ENCODE measurements at regions not wholly inside any gene's neighbourhood (a gene's known extent, or its start where the extent isn't known, plus 50 kb on each side); places are given as distances from the start of the nearest gene placed in this dataset.

DNA sequence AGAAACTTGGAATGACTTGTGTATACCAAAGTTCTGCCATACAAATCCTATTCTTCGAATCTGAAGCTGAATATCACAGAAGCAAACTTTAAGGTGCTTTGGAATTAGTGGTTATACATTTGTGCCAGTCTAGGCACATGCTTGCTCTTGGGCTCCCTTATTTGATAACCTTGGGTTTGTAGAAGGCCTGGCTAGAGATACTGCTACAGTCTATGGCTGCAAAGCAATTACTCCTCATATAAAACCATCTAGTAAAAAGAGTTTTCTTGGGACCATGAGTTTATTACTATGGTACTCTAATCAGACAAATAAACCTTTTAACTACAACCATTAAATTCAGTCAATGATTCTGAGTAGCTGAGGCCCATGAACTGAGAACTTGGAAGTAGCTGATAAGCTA is 92.5 kb upstream of the SLC13A1 start:
- no peak overlapping the region for H3K27ac ChIP-seq
- POLR2A ChIA-PET (ENCODE audit: low non-redundant PET) = no interaction called here
- TF ChIP-seq, protein P1, sequence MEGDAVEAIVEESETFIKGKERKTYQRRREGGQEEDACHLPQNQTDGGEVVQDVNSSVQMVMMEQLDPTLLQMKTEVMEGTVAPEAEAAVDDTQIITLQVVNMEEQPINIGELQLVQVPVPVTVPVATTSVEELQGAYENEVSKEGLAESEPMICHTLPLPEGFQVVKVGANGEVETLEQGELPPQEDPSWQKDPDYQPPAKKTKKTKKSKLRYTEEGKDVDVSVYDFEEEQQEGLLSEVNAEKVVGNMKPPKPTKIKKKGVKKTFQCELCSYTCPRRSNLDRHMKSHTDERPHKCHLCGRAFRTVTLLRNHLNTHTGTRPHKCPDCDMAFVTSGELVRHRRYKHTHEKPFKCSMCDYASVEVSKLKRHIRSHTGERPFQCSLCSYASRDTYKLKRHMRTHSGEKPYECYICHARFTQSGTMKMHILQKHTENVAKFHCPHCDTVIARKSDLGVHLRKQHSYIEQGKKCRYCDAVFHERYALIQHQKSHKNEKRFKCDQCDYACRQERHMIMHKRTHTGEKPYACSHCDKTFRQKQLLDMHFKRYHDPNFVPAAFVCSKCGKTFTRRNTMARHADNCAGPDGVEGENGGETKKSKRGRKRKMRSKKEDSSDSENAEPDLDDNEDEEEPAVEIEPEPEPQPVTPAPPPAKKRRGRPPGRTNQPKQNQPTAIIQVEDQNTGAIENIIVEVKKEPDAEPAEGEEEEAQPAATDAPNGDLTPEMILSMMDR (conservative IDR thresholded peaks at IDR 0.05; ENCODE audit: low read depth) = no peak
- DNase-seq (ENCODE audit: low spot score) = no peak
- CTCF ChIA-PET = no interaction called here

DNA sequence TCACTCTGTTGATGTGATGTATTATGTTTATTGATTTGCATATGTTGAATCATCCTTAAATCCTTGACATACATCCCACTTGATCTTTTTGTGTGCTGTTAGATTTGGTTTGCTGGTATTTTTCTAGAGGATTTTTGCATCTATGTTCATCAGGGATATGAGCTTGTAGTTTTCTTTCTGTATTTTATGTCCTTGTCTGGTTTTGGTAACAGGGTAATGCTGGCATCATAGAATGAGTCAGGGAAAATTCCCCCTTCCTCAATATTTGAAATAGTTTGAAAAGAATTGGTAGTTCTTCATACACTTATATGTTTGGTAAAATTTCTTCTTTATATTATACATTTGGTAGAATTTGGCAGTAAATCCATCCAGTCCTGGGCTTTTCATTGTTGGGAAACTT is 89.4 kb upstream of the SLC13A1 start:
- no peak for DNase-seq (ENCODE audit: low spot score)
- ChIA-PET POLR2A (ENCODE audit: low non-redundant PET) (no interaction called here), CTCF (no interaction called here)
- TF ChIP-seq, protein P1 (conservative IDR thresholded peaks at IDR 0.05; ENCODE audit: low read depth) = no peak
- H3K27ac ChIP-seq = no peak overlapping the region

DNA sequence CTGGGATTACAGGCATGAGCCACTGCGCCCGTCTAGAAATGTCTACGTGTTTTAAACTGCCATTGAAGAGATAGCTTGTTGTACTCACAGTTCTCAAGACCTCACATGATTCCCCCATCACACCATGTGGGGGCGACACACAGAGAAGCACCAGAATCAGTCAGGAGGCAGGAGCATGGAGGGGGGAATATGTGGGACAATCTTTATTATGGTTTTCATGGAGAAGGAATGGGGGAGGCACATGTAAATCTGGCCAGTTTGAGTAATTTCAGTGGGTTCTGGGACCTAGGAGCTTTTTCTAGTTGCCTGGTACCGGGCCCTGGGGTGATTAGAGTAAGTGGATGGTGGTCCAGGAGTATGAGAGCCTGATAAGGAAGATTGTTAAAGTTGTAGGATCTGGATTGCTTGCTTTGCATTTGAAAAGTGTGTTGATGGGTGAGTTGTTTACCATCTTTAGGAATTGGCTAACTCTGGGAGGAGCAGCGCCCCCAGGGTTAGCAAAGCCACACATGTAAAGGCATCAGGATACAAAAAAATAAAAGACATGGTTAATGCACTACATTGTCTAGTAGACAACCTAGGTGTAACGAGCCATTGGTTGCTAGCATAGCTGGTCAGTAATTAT is 85.4 kb upstream of the SLC13A1 start:
- ChIA-PET CTCF (no interaction called here), POLR2A (ENCODE audit: low non-redundant PET) (no interaction called here)
- TF ChIP-seq, protein P1 (conservative IDR thresholded peaks at IDR 0.05; ENCODE audit: low read depth) = no peak
- H3K27ac ChIP-seq = no peak overlapping the region
- DNase-seq (ENCODE audit: low spot score) = no peak

DNA sequence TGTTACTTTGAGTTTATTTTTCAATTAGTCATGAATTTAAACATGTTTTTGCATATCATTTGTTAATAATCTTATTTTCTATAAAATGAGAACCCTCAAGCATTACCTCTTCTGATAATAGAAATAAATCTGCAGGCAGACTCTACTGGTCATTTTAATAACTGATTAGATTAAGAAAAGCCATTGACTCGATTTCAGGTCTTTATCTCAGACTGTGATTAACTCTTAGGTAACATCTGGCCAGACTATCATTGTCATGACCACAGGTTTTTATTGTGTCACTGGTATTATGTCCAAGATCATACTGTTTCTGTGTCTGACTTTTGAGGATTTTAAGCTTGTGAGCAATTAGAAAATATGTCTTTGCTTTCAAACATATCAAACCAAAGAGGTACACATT is 83.6 kb upstream of the SLC13A1 start:
- no peak for DNase-seq (ENCODE audit: low spot score)
- TF ChIP-seq, protein P1 (conservative IDR thresholded peaks at IDR 0.05; ENCODE audit: low read depth) = no peak
- ChIA-PET CTCF (interaction anchor here (0.7 kb wide), 1 partner anchor 184 kb away, joined by 3 read pairs; no protein-coding TSS in a partner anchor), POLR2A (ENCODE audit: low non-redundant PET) (no interaction called here)
- no peak overlapping the region for H3K27ac ChIP-seq

DNA sequence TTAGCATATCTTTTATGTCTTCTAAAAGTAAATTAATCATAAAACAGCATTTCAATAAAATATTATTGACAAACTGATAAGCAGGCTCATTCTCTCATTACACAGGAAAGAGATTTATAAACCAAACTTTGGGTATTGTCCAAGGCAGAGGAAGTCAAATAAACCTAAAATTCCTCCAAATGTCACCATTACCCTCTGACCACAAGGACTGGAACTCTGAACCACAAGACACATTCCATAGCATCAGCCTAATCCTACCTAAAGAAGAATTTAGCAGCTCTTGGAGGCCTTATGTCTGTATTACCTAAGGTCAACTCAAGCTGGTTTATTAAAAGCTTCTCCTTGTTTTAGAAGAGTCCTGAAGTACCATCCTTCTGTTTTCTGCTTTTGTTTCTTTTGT is 82.4 kb upstream of the SLC13A1 start:
- ChIA-PET CTCF (no interaction called here), POLR2A (ENCODE audit: low non-redundant PET) (no interaction called here)
- H3K27ac ChIP-seq = no peak overlapping the region
- DNase-seq (ENCODE audit: low spot score) = no peak
- TF ChIP-seq, protein P1 (conservative IDR thresholded peaks at IDR 0.05; ENCODE audit: low read depth) = no peak

DNA sequence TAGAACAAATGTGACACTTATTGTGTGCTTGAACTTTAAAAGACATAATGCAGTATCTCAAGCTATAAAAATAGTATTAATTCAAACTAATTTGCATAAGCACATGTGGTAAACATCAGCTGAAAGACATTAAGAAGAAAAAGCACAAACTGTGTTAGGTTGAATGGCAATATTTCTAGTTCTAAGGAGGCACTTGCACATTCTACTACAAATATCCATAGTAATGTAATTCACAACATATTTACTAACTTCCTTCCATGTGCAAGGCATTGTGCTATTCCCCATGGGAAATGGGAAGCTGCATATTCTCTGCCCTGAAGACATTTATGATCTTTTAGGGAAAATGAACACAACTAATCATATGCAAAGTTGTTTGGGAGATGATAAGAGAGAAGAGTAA is 80.2 kb upstream of the SLC13A1 start:
- POLR2A ChIA-PET (ENCODE audit: low non-redundant PET) = no interaction called here
- CTCF ChIA-PET = no interaction called here
- TF ChIP-seq, protein P1 (conservative IDR thresholded peaks at IDR 0.05; ENCODE audit: low read depth) = no peak
- no peak overlapping the region for H3K27ac ChIP-seq
- no peak for DNase-seq (ENCODE audit: low spot score)

Data from RWPE1 (cell line).